ENCODE measurements at regions not wholly inside any gene's neighbourhood (a gene's known extent, or its start where the extent isn't known, plus 50 kb on each side); places are given as distances from the start of the nearest gene placed in this dataset.
A peak's percentile ranks its signal among the peaks of the same experiment; 100 is the strongest.

- Histone ChIP-seq H2BK5ac (ENCODE audit: low read depth, low read length, poor library complexity, severe bottlenecking) (no peak overlapping the region), H3K9ac (ENCODE audit: low read length) (no peak overlapping the region), H3K27ac (ENCODE audit: low read length, poor library complexity, severe bottlenecking) (no peak overlapping the region), H3K79me1 (replicated peaks; ENCODE audit: low read length, poor library complexity, severe bottlenecking) (no peaks in the 10 kb centered on the region), H3K27me3 (ENCODE audit: control insufficient read depth in 1 of 2, insufficient read depth in 1 of 2, low read length in 2 of 2) (no peaks in the 10 kb centered on the region), H2BK15ac (ENCODE audit: low read depth, poor library complexity, severe bottlenecking) (no peak overlapping the region), H3K14ac (ENCODE audit: low read length in 2 of 2) (no peak overlapping the region), H4K91ac (ENCODE audit: low read length) (no peak overlapping the region), H2BK12ac (ENCODE audit: low read length in 2 of 2) (no peak overlapping the region), H3K4me3 (ENCODE audit: insufficient read depth in 1 of 2, low read depth in 1 of 2, low read length in 2 of 2) (no peak overlapping the region), H3K9me3 (ENCODE audit: control insufficient read depth, low read length) (peaks cover 6% of the 10 kb centered on the region), H2AK5ac (ENCODE audit: low read length, severe bottlenecking) (no peak overlapping the region), H3K18ac (ENCODE audit: low read depth in 1 of 2, low read length in 2 of 2) (no peak overlapping the region), H2BK120ac (ENCODE audit: low read depth, low read length) (no peak overlapping the region), H3K23ac (ENCODE audit: low read length in 2 of 2) (no peak overlapping the region), H3K4me2 (ENCODE audit: low read length, poor library complexity, severe bottlenecking) (no peak overlapping the region), H3K36me3 (ENCODE audit: control insufficient read depth in 1 of 2, insufficient read depth in 2 of 2, low read depth in 1 of 2, low read length in 2 of 2) (no peaks in the 10 kb centered on the region), H2AFZ (ENCODE audit: low read depth, low read length) (no peak overlapping the region), H3K4ac (ENCODE audit: low read depth in 1 of 2, low read length in 2 of 2) (no peak overlapping the region), H4K8ac (ENCODE audit: low read length) (no peak overlapping the region), H3K4me1 (ENCODE audit: control insufficient read depth, insufficient read depth, low read depth, low read length) (no peaks in the 10 kb centered on the region)
- DNase-seq = no peak
Observed at GRCh38 chr4:44848466-44848865, 122.1 kb upstream of the GNPDA2 start.

- no peaks in the 10 kb centered on the region for H3K36me3 ChIP-seq (ENCODE audit: control insufficient read depth in 1 of 2, insufficient read depth in 2 of 2, low read depth in 1 of 2, low read length in 2 of 2)
- 94% methylated on average over 4 of the region's 4 CpGs for WGBS
- H3K9me3 ChIP-seq (ENCODE audit: control insufficient read depth, low read length) = no peaks in the 10 kb centered on the region
- H4K8ac ChIP-seq (ENCODE audit: low read length) = no peak overlapping the region
- no peak overlapping the region for H3K4me2 ChIP-seq (ENCODE audit: low read length, poor library complexity, severe bottlenecking)
- H3K4ac ChIP-seq (ENCODE audit: low read depth in 1 of 2, low read length in 2 of 2) = no peak overlapping the region
- no peaks in the 10 kb centered on the region for H3K4me1 ChIP-seq (ENCODE audit: control insufficient read depth, insufficient read depth, low read depth, low read length)
- no peak overlapping the region for H2BK120ac ChIP-seq (ENCODE audit: low read depth, low read length)
- no peak overlapping the region for H2BK15ac ChIP-seq (ENCODE audit: low read depth, poor library complexity, severe bottlenecking)
- DNase-seq = no peak
- H3K27me3 ChIP-seq (ENCODE audit: control insufficient read depth in 1 of 2, insufficient read depth in 1 of 2, low read length in 2 of 2) = no peaks in the 10 kb centered on the region
- no peak overlapping the region for H4K91ac ChIP-seq (ENCODE audit: low read length)
- H3K27ac ChIP-seq (ENCODE audit: low read length, poor library complexity, severe bottlenecking) = no peak overlapping the region
- H2AK5ac ChIP-seq (ENCODE audit: low read length, severe bottlenecking) = no peak overlapping the region
- no peak overlapping the region for H3K4me3 ChIP-seq (ENCODE audit: insufficient read depth in 1 of 2, low read depth in 1 of 2, low read length in 2 of 2)
- peak overlapping the region in 1 of 2 experiments; percentile 93 for H3K18ac ChIP-seq (ENCODE audit: low read depth in 1 of 2, low read length in 2 of 2)
- H3K23ac ChIP-seq (ENCODE audit: low read length in 2 of 2) = no peak overlapping the region
- no peak overlapping the region for H3K9ac ChIP-seq (ENCODE audit: low read length)
- H2AFZ ChIP-seq (ENCODE audit: low read depth, low read length) = no peak overlapping the region
- no peak overlapping the region for H2BK5ac ChIP-seq (ENCODE audit: low read depth, low read length, poor library complexity, severe bottlenecking)
- H3K14ac ChIP-seq (ENCODE audit: low read length in 2 of 2) = no peak overlapping the region
- peak overlapping the region in 1 of 2 experiments; percentile 66 for H2BK12ac ChIP-seq (ENCODE audit: low read length in 2 of 2)
- H3K79me1 ChIP-seq (replicated peaks; ENCODE audit: low read length, poor library complexity, severe bottlenecking) = no peaks in the 10 kb centered on the region
Observed at GRCh38 chr4:44845993-44846392, 119.6 kb upstream of the GNPDA2 start.

DNA sequence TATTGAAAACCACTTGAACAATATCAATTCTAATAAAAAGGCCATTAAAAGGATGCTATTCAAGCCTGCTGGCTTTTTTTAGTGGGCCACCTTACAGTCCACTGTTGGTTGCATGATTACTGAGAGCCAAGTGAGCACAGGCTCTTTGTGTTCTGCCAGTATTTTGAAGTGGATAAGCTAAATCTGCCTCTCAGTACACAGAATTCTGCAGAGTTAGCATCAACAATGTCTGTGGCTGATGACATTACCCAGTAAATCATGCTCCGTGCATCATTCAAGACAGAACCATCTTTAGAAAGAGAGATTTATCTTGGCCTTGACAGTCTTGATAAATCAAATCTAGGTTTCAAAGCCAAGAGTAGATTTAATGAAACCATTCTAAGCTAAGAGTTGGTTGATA is 119.0 kb upstream of the GNPDA2 start:
- Histone ChIP-seq H2BK12ac (ENCODE audit: low read length in 2 of 2) (no peak overlapping the region), H3K27me3 (ENCODE audit: control insufficient read depth in 1 of 2, insufficient read depth in 1 of 2, low read length in 2 of 2) (no peaks in the 10 kb centered on the region), H3K18ac (ENCODE audit: low read depth in 1 of 2, low read length in 2 of 2) (no peak overlapping the region), H2BK15ac (ENCODE audit: low read depth, poor library complexity, severe bottlenecking) (no peak overlapping the region), H4K91ac (ENCODE audit: low read length) (no peak overlapping the region), H2BK120ac (ENCODE audit: low read depth, low read length) (no peak overlapping the region), H3K4me2 (ENCODE audit: low read length, poor library complexity, severe bottlenecking) (no peak overlapping the region), H2AFZ (ENCODE audit: low read depth, low read length) (no peak overlapping the region), H3K23ac (ENCODE audit: low read length in 2 of 2) (no peak overlapping the region), H3K14ac (ENCODE audit: low read length in 2 of 2) (no peak overlapping the region), H3K4me3 (ENCODE audit: insufficient read depth in 1 of 2, low read depth in 1 of 2, low read length in 2 of 2) (no peak overlapping the region), H2AK5ac (ENCODE audit: low read length, severe bottlenecking) (no peak overlapping the region), H3K4ac (ENCODE audit: low read depth in 1 of 2, low read length in 2 of 2) (no peak overlapping the region), H3K79me1 (replicated peaks; ENCODE audit: low read length, poor library complexity, severe bottlenecking) (no peaks in the 10 kb centered on the region), H3K4me1 (ENCODE audit: control insufficient read depth, insufficient read depth, low read depth, low read length) (no peaks in the 10 kb centered on the region), H3K9me3 (ENCODE audit: control insufficient read depth, low read length) (no peaks in the 10 kb centered on the region), H3K36me3 (ENCODE audit: control insufficient read depth in 1 of 2, insufficient read depth in 2 of 2, low read depth in 1 of 2, low read length in 2 of 2) (no peaks in the 10 kb centered on the region), H4K8ac (ENCODE audit: low read length) (no peak overlapping the region), H3K9ac (ENCODE audit: low read length) (no peak overlapping the region), H3K27ac (ENCODE audit: low read length, poor library complexity, severe bottlenecking) (no peak overlapping the region), H2BK5ac (ENCODE audit: low read depth, low read length, poor library complexity, severe bottlenecking) (no peak overlapping the region)
- DNase-seq = peak; percentile 36
- 14% methylated on average over 1 of the region's 1 CpG for WGBS

GRCh38 chr4:44842531-44842930 is 116.2 kb upstream of the GNPDA2 start:
- no peak overlapping the region for H3K9ac ChIP-seq (ENCODE audit: low read length)
- no peak overlapping the region for H3K4ac ChIP-seq (ENCODE audit: low read depth in 1 of 2, low read length in 2 of 2)
- H3K36me3 ChIP-seq (ENCODE audit: control insufficient read depth in 1 of 2, insufficient read depth in 2 of 2, low read depth in 1 of 2, low read length in 2 of 2) = no peaks in the 10 kb centered on the region
- 59% methylated on average over 4 of the region's 4 CpGs for WGBS
- no peak overlapping the region for H2BK12ac ChIP-seq (ENCODE audit: low read length in 2 of 2)
- no peaks in the 10 kb centered on the region for H3K79me1 ChIP-seq (replicated peaks; ENCODE audit: low read length, poor library complexity, severe bottlenecking)
- H4K8ac ChIP-seq (ENCODE audit: low read length) = no peak overlapping the region
- no peaks in the 10 kb centered on the region for H3K9me3 ChIP-seq (ENCODE audit: control insufficient read depth, low read length)
- no peak for DNase-seq
- no peak overlapping the region for H3K4me3 ChIP-seq (ENCODE audit: insufficient read depth in 1 of 2, low read depth in 1 of 2, low read length in 2 of 2)
- no peaks in the 10 kb centered on the region for H3K4me1 ChIP-seq (ENCODE audit: control insufficient read depth, insufficient read depth, low read depth, low read length)
- no peak overlapping the region for H3K14ac ChIP-seq (ENCODE audit: low read length in 2 of 2)
- H3K23ac ChIP-seq (ENCODE audit: low read length in 2 of 2) = no peak overlapping the region
- H2BK5ac ChIP-seq (ENCODE audit: low read depth, low read length, poor library complexity, severe bottlenecking) = no peak overlapping the region
- H2AFZ ChIP-seq (ENCODE audit: low read depth, low read length) = no peak overlapping the region
- no peak overlapping the region for H2AK5ac ChIP-seq (ENCODE audit: low read length, severe bottlenecking)
- H3K18ac ChIP-seq (ENCODE audit: low read depth in 1 of 2, low read length in 2 of 2) = no peak overlapping the region
- H3K27me3 ChIP-seq (ENCODE audit: control insufficient read depth in 1 of 2, insufficient read depth in 1 of 2, low read length in 2 of 2) = no peaks in the 10 kb centered on the region
- no peak overlapping the region for H2BK120ac ChIP-seq (ENCODE audit: low read depth, low read length)
- H3K4me2 ChIP-seq (ENCODE audit: low read length, poor library complexity, severe bottlenecking) = no peak overlapping the region
- H4K91ac ChIP-seq (ENCODE audit: low read length) = no peak overlapping the region
- no peak overlapping the region for H3K27ac ChIP-seq (ENCODE audit: low read length, poor library complexity, severe bottlenecking)
- H2BK15ac ChIP-seq (ENCODE audit: low read depth, poor library complexity, severe bottlenecking) = no peak overlapping the region

Measured in mesenchymal stem cell (in vitro differentiated cells and primary cell).